A673 (cell line): ENCODE measurements at regions not wholly inside any gene's neighbourhood (a gene's known extent, or its start where the extent isn't known, plus 50 kb on each side); places are given as distances from the start of the nearest gene placed in this dataset.

Experiments used
- EZH2 ChIP-seq: fragments of 200-600 bp; sonication (generic); IDR thresholded peaks from 2 replicates; pipeline ENCODE4 v1.6.1; 2017; ENCODE audit warnings: borderline replicate concordance, low read depth, mild to moderate bottlenecking, mixed read lengths, antibody characterized with exemption, low read length; ENCODE audit not compliant: poor library complexity, severe bottlenecking
- TF ChIP-seq, protein P1 (sequence below): fragments of 300-800, 200-600 bp; sonication (generic); conservative IDR thresholded peaks from 2 replicates; pipeline ENCODE4 v1.5.1; 2017; ENCODE audit warnings: low read depth, mild to moderate bottlenecking, antibody characterized with exemption, low read length, moderate library complexity, mixed read lengths

DNA sequence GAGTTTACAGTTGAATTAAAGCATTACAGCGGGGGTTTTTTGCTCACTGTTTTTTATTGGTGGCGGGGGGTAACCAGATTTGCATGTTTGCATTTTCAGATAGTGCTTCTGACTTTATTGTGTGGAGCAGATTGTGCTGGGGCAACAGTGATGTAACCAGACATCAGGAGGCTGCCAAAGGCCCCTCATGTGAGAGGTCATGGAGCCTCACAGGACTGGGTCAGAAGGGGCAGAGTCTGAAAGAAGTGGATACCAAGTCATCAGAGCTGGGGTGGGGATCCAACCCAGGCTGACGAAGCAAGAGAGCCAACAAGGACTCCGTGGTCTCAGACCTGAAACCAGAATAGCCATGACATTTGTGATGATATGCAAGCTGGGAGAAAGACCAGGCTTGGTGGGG, 259.4 kb upstream of the TAS2R1 start:
- TF ChIP-seq, protein P1, sequence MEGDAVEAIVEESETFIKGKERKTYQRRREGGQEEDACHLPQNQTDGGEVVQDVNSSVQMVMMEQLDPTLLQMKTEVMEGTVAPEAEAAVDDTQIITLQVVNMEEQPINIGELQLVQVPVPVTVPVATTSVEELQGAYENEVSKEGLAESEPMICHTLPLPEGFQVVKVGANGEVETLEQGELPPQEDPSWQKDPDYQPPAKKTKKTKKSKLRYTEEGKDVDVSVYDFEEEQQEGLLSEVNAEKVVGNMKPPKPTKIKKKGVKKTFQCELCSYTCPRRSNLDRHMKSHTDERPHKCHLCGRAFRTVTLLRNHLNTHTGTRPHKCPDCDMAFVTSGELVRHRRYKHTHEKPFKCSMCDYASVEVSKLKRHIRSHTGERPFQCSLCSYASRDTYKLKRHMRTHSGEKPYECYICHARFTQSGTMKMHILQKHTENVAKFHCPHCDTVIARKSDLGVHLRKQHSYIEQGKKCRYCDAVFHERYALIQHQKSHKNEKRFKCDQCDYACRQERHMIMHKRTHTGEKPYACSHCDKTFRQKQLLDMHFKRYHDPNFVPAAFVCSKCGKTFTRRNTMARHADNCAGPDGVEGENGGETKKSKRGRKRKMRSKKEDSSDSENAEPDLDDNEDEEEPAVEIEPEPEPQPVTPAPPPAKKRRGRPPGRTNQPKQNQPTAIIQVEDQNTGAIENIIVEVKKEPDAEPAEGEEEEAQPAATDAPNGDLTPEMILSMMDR: no peak
- TF ChIP-seq EZH2: no peak
